ENCODE measurements at regions not wholly inside any gene's neighbourhood (a gene's known extent, or its start where the extent isn't known, plus 50 kb on each side); places are given as distances from the start of the nearest gene placed in this dataset.

DNA sequence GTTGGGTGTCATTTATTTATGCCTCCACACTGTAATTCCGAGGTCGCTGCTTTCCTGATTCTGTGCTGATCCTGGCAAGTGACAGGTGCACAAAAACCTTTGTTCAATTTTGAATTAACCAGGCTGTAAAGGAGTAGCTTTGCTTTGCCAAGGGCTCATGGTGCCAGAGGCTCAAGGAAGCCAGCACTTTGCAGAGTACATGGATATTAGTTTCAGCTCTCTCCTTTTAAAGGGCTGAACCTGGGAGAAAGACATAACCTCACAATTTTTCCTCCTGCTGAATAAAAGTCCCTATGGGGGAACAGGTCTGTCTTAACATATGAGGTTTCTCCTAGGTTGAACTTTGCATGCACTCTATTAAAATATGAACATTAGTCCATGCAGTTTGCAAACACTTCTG, 227.6 kb upstream of the WSB1 start:
- Histone ChIP-seq H3K27me3 (ENCODE audit: insufficient read depth, low read length, poor library complexity) (no peaks in the 10 kb centered on the region), H3K4me3 (ENCODE audit: low read depth in 1 of 2, low read length in 2 of 2) (no peak overlapping the region), H3K36me3 (ENCODE audit: insufficient read depth, low read length) (no peaks in the 10 kb centered on the region), H3K4me1 (ENCODE audit: insufficient read depth, low read length) (no peaks in the 10 kb centered on the region), H3K79me2 (ENCODE audit: insufficient read depth, low read length) (no peaks in the 10 kb centered on the region), H4K20me1 (ENCODE audit: insufficient read depth, low read length) (no peaks in the 10 kb centered on the region), H3K9me3 (ENCODE audit: insufficient read depth, low read length, severe bottlenecking) (no peaks in the 10 kb centered on the region), H3K9ac (ENCODE audit: low read depth, low read length) (no peak overlapping the region), H2AFZ (ENCODE audit: low read depth, low read length) (no peak overlapping the region), H3K27ac (ENCODE audit: low read length) (no peak overlapping the region), H3K4me2 (ENCODE audit: insufficient read depth, low read length) (no peak overlapping the region)
- DNase-seq (no peak), ATAC-seq (ENCODE audit: insufficient read depth, low read depth) (no peak)
- no peak for TF ChIP-seq EZH2 (IDR thresholded peaks at IDR 0.05; ENCODE audit: borderline replicate concordance, low read depth, low read length, severe bottlenecking)
- TF ChIP-seq CTCF (IDR thresholded peaks at IDR 0.05; ENCODE audit: borderline replicate concordance, extremely low read depth, low read length, poor library complexity, severe bottlenecking): no peak

GRCh38 chr17:27069842-27070508, 223.9 kb upstream of the WSB1 start:
- DNase-seq (no peak), ATAC-seq (ENCODE audit: insufficient read depth, low read depth) (no peak)
- Histone ChIP-seq H3K9ac (ENCODE audit: low read depth, low read length) (no peak overlapping the region), H4K20me1 (ENCODE audit: insufficient read depth, low read length) (no peaks in the 10 kb centered on the region), H3K9me3 (ENCODE audit: insufficient read depth, low read length, severe bottlenecking) (no peaks in the 10 kb centered on the region), H3K27ac (ENCODE audit: low read length) (no peak overlapping the region), H3K4me1 (ENCODE audit: insufficient read depth, low read length) (no peaks in the 10 kb centered on the region), H3K4me3 (ENCODE audit: low read depth in 1 of 2, low read length in 2 of 2) (no peak overlapping the region), H3K36me3 (ENCODE audit: insufficient read depth, low read length) (no peaks in the 10 kb centered on the region), H3K79me2 (ENCODE audit: insufficient read depth, low read length) (no peaks in the 10 kb centered on the region), H2AFZ (ENCODE audit: low read depth, low read length) (no peak overlapping the region), H3K27me3 (ENCODE audit: insufficient read depth, low read length, poor library complexity) (no peaks in the 10 kb centered on the region), H3K4me2 (ENCODE audit: insufficient read depth, low read length) (no peak overlapping the region)
- TF ChIP-seq EZH2 (IDR thresholded peaks at IDR 0.05; ENCODE audit: borderline replicate concordance, low read depth, low read length, severe bottlenecking) (no peak), CTCF (IDR thresholded peaks at IDR 0.05; ENCODE audit: borderline replicate concordance, extremely low read depth, low read length, poor library complexity, severe bottlenecking) (no peak)

GRCh38 chr17:27070836-27071235, 223.1 kb upstream of the WSB1 start:
- Histone ChIP-seq H3K27ac (ENCODE audit: low read length) (no peak overlapping the region), H3K36me3 (ENCODE audit: insufficient read depth, low read length) (no peaks in the 10 kb centered on the region), H3K79me2 (ENCODE audit: insufficient read depth, low read length) (no peaks in the 10 kb centered on the region), H3K9ac (ENCODE audit: low read depth, low read length) (no peak overlapping the region), H3K27me3 (ENCODE audit: insufficient read depth, low read length, poor library complexity) (no peaks in the 10 kb centered on the region), H3K4me2 (ENCODE audit: insufficient read depth, low read length) (no peak overlapping the region), H3K9me3 (ENCODE audit: insufficient read depth, low read length, severe bottlenecking) (no peaks in the 10 kb centered on the region), H3K4me1 (ENCODE audit: insufficient read depth, low read length) (no peaks in the 10 kb centered on the region), H4K20me1 (ENCODE audit: insufficient read depth, low read length) (no peaks in the 10 kb centered on the region), H2AFZ (ENCODE audit: low read depth, low read length) (no peak overlapping the region), H3K4me3 (ENCODE audit: low read depth in 1 of 2, low read length in 2 of 2) (no peak overlapping the region)
- no peak for ATAC-seq (ENCODE audit: insufficient read depth, low read depth)
- no peak for DNase-seq
- TF ChIP-seq EZH2 (IDR thresholded peaks at IDR 0.05; ENCODE audit: borderline replicate concordance, low read depth, low read length, severe bottlenecking) (no peak), CTCF (IDR thresholded peaks at IDR 0.05; ENCODE audit: borderline replicate concordance, extremely low read depth, low read length, poor library complexity, severe bottlenecking) (no peak)

Data from DND-41 (cell line).